ENCODE measurements at regions not wholly inside any gene's neighbourhood (a gene's known extent, or its start where the extent isn't known, plus 50 kb on each side); places are given as distances from the start of the nearest gene placed in this dataset.

DNA sequence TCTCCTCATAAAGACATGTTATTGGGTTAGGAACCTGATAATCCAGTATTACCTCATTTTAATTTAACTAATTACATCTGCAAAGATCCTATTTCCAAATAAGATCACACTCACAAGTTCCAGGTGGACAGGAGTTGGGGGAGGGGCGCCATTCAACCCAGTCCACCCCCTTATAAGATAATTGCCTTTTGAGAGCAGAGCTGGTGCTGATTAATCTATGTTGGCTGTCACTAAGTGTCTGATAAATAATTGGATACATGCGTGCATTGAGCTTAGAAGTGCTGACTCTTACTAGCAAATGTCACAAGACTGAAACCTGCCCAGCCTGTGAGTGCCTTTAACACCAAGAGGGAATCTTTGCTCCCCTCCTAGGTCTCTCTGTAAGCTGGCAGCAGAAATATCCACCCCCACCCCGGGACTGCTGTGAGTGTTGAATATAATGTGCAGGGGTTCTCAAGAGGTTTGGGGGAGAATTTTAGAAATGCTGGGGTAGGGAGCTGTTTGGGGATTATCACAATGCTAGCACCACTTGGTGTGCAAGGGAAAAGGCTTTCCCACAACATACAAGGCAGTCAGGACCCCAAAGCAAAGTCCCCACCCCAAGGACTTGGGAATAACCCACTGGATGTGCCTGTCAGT lies 87.5 kb downstream of the ANKRD60 start:
- no peaks in the 10 kb centered on the region for H3K27me3 ChIP-seq (ENCODE audit: insufficient read depth)
- no peaks in the 10 kb centered on the region for H4K20me1 ChIP-seq (replicated peaks; ENCODE audit: insufficient read depth)
- no peak overlapping the region for H3K4me3 ChIP-seq
- Mint-ChIP-seq H3K27me3 (ENCODE audit: insufficient read depth, low read depth, poor library complexity) (peaks cover 6% of the 10 kb centered on the region), H3K36me3 (ENCODE audit: low read depth) (no peaks in the 10 kb centered on the region), H3K27ac (no peak overlapping the region), H3K9me3 (no peaks in the 10 kb centered on the region), H3K4me3 (no peak overlapping the region), H3K4me1 (peaks cover 3% of the 10 kb centered on the region)
- no peak overlapping the region for H2AFZ ChIP-seq
- DNase-seq (ENCODE audit: low spot score) (no peak), ATAC-seq (no peak)
- H3K36me3 ChIP-seq (ENCODE audit: insufficient read depth): no peaks in the 10 kb centered on the region
- no peak overlapping the region for H3K4me2 ChIP-seq
- H3K27ac ChIP-seq (ENCODE audit: low read depth): no peak overlapping the region
- no peaks in the 10 kb centered on the region for H3K4me1 ChIP-seq (ENCODE audit: insufficient read depth)
- H3F3A ChIP-seq (replicated peaks; ENCODE audit: low read depth): no peaks in the 10 kb centered on the region
- no peaks in the 10 kb centered on the region for H3K79me2 ChIP-seq (replicated peaks; ENCODE audit: insufficient read depth)
- H3K9me2 ChIP-seq (ENCODE audit: insufficient read depth): no peaks in the 10 kb centered on the region
- no peak for TF ChIP-seq POLR2AphosphoS5 (IDR thresholded peaks at IDR 0.05; ENCODE audit: low read depth)
- TF ChIP-seq, protein P1, sequence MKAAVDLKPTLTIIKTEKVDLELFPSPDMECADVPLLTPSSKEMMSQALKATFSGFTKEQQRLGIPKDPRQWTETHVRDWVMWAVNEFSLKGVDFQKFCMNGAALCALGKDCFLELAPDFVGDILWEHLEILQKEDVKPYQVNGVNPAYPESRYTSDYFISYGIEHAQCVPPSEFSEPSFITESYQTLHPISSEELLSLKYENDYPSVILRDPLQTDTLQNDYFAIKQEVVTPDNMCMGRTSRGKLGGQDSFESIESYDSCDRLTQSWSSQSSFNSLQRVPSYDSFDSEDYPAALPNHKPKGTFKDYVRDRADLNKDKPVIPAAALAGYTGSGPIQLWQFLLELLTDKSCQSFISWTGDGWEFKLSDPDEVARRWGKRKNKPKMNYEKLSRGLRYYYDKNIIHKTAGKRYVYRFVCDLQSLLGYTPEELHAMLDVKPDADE (IDR thresholded peaks at IDR 0.05): no peak
- no peak for TF ChIP-seq EZH2 (IDR thresholded peaks at IDR 0.05; ENCODE audit: low read depth, unreplicated experiment)
- TF ChIP-seq ZNF331 (CRISPR knock-in tag; IDR thresholded peaks at IDR 0.05; ENCODE audit: low read depth): no peak
- TF ChIP-seq, protein P2, sequence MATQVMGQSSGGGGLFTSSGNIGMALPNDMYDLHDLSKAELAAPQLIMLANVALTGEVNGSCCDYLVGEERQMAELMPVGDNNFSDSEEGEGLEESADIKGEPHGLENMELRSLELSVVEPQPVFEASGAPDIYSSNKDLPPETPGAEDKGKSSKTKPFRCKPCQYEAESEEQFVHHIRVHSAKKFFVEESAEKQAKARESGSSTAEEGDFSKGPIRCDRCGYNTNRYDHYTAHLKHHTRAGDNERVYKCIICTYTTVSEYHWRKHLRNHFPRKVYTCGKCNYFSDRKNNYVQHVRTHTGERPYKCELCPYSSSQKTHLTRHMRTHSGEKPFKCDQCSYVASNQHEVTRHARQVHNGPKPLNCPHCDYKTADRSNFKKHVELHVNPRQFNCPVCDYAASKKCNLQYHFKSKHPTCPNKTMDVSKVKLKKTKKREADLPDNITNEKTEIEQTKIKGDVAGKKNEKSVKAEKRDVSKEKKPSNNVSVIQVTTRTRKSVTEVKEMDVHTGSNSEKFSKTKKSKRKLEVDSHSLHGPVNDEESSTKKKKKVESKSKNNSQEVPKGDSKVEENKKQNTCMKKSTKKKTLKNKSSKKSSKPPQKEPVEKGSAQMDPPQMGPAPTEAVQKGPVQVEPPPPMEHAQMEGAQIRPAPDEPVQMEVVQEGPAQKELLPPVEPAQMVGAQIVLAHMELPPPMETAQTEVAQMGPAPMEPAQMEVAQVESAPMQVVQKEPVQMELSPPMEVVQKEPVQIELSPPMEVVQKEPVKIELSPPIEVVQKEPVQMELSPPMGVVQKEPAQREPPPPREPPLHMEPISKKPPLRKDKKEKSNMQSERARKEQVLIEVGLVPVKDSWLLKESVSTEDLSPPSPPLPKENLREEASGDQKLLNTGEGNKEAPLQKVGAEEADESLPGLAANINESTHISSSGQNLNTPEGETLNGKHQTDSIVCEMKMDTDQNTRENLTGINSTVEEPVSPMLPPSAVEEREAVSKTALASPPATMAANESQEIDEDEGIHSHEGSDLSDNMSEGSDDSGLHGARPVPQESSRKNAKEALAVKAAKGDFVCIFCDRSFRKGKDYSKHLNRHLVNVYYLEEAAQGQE (IDR thresholded peaks at IDR 0.05; ENCODE audit: unreplicated experiment): no peak
- TF ChIP-seq, protein P3, sequence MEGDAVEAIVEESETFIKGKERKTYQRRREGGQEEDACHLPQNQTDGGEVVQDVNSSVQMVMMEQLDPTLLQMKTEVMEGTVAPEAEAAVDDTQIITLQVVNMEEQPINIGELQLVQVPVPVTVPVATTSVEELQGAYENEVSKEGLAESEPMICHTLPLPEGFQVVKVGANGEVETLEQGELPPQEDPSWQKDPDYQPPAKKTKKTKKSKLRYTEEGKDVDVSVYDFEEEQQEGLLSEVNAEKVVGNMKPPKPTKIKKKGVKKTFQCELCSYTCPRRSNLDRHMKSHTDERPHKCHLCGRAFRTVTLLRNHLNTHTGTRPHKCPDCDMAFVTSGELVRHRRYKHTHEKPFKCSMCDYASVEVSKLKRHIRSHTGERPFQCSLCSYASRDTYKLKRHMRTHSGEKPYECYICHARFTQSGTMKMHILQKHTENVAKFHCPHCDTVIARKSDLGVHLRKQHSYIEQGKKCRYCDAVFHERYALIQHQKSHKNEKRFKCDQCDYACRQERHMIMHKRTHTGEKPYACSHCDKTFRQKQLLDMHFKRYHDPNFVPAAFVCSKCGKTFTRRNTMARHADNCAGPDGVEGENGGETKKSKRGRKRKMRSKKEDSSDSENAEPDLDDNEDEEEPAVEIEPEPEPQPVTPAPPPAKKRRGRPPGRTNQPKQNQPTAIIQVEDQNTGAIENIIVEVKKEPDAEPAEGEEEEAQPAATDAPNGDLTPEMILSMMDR (conservative IDR thresholded peaks at IDR 0.05; ENCODE audit: low read depth in 2 of 2): no peak
- TF ChIP-seq, protein P4, sequence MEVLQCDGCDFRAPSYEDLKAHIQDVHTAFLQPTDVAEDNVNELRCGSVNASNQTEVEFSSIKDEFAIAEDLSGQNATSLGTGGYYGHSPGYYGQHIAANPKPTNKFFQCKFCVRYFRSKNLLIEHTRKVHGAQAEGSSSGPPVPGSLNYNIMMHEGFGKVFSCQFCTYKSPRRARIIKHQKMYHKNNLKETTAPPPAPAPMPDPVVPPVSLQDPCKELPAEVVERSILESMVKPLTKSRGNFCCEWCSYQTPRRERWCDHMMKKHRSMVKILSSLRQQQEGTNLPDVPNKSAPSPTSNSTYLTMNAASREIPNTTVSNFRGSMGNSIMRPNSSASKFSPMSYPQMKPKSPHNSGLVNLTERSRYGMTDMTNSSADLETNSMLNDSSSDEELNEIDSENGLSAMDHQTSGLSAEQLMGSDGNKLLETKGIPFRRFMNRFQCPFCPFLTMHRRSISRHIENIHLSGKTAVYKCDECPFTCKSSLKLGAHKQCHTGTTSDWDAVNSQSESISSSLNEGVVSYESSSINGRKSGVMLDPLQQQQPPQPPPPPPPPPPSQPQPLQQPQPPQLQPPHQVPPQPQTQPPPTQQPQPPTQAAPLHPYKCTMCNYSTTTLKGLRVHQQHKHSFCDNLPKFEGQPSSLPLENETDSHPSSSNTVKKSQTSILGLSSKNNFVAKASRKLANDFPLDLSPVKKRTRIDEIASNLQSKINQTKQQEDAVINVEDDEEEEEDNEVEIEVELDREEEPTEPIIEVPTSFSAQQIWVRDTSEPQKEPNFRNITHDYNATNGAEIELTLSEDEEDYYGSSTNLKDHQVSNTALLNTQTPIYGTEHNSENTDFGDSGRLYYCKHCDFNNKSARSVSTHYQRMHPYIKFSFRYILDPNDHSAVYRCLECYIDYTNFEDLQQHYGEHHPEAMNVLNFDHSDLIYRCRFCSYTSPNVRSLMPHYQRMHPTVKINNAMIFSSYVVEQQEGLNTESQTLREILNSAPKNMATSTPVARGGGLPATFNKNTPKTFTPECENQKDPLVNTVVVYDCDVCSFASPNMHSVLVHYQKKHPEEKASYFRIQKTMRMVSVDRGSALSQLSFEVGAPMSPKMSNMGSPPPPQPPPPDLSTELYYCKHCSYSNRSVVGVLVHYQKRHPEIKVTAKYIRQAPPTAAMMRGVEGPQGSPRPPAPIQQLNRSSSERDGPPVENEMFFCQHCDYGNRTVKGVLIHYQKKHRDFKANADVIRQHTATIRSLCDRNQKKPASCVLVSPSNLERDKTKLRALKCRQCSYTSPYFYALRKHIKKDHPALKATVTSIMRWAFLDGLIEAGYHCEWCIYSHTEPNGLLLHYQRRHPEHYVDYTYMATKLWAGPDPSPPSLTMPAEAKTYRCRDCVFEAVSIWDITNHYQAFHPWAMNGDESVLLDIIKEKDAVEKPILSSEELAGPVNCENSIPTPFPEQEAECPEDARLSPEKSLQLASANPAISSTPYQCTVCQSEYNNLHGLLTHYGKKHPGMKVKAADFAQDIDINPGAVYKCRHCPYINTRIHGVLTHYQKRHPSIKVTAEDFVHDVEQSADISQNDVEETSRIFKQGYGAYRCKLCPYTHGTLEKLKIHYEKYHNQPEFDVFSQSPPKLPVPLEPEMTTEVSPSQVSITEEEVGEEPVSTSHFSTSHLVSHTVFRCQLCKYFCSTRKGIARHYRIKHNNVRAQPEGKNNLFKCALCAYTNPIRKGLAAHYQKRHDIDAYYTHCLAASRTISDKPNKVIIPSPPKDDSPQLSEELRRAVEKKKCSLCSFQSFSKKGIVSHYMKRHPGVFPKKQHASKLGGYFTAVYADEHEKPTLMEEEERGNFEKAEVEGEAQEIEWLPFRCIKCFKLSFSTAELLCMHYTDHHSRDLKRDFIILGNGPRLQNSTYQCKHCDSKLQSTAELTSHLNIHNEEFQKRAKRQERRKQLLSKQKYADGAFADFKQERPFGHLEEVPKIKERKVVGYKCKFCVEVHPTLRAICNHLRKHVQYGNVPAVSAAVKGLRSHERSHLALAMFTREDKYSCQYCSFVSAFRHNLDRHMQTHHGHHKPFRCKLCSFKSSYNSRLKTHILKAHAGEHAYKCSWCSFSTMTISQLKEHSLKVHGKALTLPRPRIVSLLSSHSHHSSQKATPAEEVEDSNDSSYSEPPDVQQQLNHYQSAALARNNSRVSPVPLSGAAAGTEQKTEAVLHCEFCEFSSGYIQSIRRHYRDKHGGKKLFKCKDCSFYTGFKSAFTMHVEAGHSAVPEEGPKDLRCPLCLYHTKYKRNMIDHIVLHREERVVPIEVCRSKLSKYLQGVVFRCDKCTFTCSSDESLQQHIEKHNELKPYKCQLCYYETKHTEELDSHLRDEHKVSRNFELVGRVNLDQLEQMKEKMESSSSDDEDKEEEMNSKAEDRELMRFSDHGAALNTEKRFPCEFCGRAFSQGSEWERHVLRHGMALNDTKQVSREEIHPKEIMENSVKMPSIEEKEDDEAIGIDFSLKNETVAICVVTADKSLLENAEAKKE (CRISPR knock-in tag; IDR thresholded peaks at IDR 0.05): no peak
- no peak for TF ChIP-seq ZNF114 (CRISPR knock-in tag; IDR thresholded peaks at IDR 0.05)
- TF ChIP-seq STAT1 (IDR thresholded peaks at IDR 0.05; ENCODE audit: unreplicated experiment): no peak
- no peak for TF ChIP-seq EZH2phosphoT487 (IDR thresholded peaks at IDR 0.05; ENCODE audit: unreplicated experiment)
- no peak for TF ChIP-seq NANOG (IDR thresholded peaks at IDR 0.05; ENCODE audit: borderline replicate concordance)
- no peak for TF ChIP-seq JUNB (IDR thresholded peaks at IDR 0.05; ENCODE audit: unreplicated experiment)
- no peak for TF ChIP-seq CREB1 (CRISPR knock-in tag; IDR thresholded peaks at IDR 0.05; ENCODE audit: low read depth)
